HG02610 (cell line): ENCODE measurements at regions not wholly inside any gene's neighbourhood (a gene's known extent, or its start where the extent isn't known, plus 50 kb on each side); places are given as distances from the start of the nearest gene placed in this dataset.
"Not testable (repeated sequence)": the region's sequence is repeated elsewhere in the genome, so short reads cannot be mapped to it uniquely, and the experiment has no call there.

ENCODE experiments used
- ATAC-seq: cut with Tn5 transposase; IDR thresholded peaks from one replicate; pipeline ENCODE4 v1.9.1; 2021; ENCODE audit warnings: mild to moderate bottlenecking, moderate library complexity; ENCODE audit not compliant: unreplicated experiment

DNA sequence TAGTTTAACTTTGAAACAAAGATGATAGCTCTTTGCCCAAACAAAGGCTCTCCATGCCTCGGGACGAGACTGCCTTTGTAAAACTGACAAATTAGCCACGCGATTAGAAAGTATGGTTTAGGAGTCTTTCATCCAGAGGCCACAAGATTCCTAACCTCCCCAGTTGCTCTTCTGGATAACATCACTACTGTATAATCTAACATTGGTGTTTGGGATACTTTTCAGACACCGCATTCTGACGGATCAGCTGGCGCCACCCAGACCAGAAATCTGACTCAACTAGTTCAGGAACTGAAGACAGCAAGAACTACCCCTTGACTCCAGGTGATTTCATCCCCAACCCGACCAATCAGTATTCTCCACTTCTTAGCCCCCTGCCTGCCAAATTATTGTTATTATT, 98.1 kb upstream of the TEX13D start:
- ATAC-seq: no peak

DNA sequence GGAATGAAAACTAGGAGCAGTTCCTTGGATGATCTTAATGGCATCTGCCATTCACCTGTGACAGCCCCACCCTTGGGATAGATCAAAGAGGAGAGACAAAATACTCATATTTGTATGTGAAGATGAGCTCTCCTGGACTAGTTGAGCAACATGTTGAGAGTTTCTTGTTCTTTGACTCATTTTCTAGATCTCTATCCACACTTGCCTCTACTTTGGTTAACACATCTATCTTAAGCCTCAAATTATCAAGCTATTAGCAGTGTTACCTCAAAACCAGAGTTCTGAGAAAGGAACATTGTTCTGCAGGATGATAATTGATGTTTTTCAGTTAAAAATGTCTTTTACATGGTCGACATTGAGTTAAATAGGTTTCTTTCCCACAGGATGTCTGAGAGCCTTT, 94.2 kb upstream of the TEX13D start:
- peak; percentile 40 for ATAC-seq

DNA sequence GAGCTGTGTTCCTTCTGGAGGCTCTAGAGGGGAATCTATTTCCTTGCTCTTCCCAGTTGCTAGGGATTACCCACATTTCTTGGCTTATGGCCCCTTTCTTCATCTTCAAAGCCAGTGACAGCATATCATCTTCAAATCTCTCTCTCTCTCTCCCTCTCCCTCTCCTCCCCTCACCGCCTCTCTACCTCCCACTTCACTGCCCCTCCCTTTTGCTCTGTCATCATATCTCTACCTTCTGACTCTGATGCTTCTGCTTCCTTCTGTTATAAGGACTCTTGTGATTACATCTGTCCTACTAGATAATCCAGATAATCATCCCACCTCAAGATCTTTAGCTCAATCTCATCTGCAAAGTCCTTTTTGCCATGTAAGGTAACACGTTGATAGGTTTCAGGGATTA, 93.1 kb upstream of the TEX13D start:
- peak; percentile 32 for ATAC-seq

DNA sequence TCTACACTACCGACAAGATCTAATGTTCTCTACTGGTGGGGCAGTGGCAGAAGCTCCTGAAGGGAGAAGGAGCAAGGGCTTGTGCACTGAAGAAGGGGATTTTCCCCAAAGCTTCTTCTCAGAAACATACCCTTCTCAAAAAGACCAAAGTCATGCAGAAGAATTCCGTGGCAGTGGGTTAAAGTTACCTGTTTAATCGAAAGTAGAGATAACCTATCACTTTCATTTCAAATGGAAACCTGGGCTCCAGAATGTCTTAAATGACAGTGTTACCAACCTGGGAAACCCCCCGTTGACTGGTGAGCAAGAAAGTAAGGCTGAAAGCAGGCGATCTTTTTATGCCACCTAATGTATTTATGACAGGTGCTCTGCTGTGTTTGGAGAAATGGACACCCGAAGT, 92.5 kb upstream of the TEX13D start:
- ATAC-seq: peak; percentile 87

GRCh38 chrX:124240422-124240821, 92.0 kb upstream of the TEX13D start:
- no peak for ATAC-seq

DNA sequence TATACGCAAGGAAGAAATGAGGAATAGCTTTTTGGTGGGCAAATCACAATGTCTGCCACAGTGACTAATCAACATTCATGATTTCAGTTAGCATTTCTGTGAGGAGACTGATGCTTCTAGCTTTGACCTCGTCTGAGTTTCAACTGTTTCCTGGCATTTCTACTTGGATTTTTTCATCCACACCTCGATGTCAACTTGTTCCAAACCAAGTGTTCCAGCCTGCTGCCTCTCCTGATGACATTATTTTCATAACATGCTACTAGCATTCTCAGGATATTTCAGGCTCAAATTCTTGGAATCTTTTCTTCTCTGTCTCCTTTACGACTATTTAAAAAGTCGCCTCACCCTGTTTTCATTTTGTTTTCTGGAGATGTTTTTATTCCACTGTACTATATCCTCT, 90.3 kb upstream of the TEX13D start:
- no peak for ATAC-seq

- no peak for ATAC-seq
Measured at GRCh38 chrX:124249345-124249744, 83.1 kb upstream of the TEX13D start.

DNA sequence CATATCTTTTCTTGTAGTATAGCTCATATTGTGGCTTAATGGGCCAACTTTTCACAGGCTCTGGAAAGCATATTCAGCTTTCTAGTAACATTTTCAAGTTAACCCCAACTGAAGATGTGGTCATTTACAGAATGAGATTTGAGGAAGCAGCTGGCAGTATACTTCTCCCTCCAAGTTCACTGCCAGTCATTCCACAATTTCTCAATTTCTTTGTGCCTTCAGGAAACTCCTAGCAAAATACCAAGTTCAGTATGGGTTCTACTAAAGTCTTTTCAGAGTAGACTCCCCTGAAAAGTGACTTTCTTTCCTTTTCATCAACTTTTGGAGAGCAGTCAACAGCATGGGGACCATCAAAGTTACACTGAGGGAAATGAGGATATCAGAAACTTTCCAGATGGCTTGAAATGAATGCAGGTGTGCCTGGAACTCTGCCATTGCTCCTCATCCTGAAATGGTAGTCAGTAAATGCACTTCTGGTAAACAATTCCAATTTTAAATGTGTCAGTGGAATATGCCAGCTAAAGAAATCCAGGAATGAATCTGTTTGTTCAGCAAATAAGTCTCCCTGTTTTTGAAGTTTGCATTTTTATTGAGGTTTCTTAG, 81.5 kb upstream of the TEX13D start:
- no peak for ATAC-seq

DNA sequence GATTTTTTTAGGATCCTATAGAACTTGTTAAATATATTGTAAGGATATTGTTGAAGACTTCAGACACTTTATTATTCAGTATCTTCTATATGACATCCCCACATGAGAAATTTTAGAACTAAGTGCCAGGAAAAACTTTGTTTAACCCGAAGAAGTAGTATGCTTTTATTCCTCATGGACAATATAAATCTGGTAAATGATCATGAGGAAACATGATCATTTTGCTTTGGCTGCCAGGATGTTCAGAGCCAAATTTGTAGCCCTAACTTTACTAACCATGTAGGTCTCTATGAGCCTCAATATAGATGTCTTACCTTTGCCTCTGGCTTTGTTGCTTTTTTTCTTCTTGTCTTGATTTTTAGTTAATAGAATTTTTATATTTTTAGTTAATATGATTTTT, 77.8 kb upstream of the TEX13D start:
- no peak for ATAC-seq

GRCh38 chrX:124256216-124256615, 76.2 kb upstream of the TEX13D start:
- no peak for ATAC-seq

DNA sequence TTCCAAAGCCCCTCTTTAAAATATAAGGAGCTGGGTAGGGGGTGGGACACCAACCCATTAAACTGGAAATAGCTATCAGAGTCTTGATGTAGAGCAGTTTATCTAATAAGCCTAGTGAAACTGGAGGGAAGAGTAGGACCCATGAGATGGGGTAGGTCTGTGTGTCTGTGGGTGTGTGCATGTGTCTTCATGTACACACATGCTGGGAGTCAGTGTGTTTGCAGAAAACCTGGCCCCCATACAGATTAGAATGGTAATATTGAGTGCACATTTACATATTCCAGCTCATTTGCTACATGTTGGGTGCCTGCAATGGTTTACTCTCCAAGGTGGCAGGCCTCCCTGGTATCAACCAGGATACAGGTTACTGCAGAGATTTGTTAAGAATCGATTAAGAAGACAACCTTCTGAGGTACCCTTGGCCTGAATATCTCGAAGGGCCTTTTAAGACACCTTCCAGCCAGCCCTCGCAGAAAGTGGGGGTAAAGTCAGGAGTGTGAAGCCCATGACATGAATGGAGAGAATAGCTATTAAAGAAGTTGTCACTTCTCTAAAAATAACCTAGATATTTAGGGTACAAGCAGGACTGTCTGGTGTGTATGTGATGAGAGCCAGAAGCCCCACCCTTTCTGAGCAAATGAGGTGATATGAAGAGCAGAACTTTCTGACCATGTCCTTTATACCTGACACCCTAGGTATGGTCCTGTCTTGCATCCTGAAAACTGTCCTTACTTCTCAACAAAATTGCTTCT, 75.7 kb upstream of the TEX13D start:
- ATAC-seq: no peak

- ATAC-seq: no peak
Measured at GRCh38 chrX:124257924-124258702, 74.3 kb upstream of the TEX13D start.

GRCh38 chrX:124260845-124261244, 71.6 kb upstream of the TEX13D start:
- ATAC-seq: no peak

- no peak for ATAC-seq
Measured at GRCh38 chrX:124263743-124264142, 68.7 kb upstream of the TEX13D start.

DNA sequence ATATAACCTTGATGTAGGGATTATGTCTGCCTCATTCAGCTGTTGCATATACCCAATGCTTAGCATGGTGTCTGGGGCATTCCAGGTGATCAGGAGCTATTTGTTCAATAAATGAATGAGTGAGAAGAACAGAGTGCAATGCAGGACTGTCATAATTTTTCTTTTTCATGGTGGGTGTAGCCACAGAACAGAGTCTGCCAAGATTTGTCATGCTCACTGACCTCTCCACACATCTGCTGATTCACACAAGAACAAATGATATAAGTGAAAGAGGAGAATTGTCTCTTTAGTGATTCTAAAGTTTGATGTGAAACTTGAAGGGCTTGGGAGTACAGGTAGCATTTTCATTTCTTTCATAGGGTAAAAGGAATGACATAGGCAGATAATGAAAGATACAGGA, 64.4 kb upstream of the TEX13D start:
- ATAC-seq: no peak

DNA sequence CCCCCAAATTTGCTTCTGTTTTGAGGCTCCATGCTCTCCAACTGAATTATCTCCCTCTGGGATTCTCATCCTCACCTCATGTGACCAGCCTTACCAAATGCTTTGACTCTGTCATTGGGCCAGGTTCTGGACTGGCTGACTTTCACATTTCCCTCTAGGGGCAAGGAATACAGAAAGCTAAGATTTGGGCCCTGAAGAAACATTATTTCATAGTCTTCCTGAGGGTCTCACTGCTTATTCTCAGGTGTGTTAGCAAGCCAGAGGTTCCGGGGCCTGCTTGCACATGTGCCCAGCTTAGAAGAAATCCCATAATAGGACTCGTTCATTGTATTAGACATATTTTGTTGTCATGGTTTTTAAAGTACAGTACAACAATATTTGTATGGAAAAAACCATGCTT, 62.6 kb upstream of the TEX13D start:
- ATAC-seq: no peak

DNA sequence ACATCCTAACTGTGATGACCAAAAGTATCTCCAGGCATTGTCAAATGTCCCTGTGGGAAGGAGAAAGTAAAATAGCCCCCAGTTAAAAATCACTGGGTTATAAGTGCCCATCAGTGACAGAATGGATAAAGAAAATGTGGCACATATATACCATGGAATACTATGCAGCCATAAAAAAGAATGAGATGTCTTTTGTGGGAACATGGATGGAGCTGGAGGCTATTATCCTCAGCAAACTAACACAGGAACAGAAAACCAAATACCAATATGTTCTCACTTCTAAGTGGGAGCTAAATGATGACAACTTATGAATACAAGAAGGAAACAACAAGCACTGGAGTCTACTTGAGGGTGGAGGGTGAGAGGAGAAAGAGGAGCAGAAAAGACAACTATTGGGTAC, 60.9 kb upstream of the TEX13D start:
- not testable (repeated sequence) for ATAC-seq

DNA sequence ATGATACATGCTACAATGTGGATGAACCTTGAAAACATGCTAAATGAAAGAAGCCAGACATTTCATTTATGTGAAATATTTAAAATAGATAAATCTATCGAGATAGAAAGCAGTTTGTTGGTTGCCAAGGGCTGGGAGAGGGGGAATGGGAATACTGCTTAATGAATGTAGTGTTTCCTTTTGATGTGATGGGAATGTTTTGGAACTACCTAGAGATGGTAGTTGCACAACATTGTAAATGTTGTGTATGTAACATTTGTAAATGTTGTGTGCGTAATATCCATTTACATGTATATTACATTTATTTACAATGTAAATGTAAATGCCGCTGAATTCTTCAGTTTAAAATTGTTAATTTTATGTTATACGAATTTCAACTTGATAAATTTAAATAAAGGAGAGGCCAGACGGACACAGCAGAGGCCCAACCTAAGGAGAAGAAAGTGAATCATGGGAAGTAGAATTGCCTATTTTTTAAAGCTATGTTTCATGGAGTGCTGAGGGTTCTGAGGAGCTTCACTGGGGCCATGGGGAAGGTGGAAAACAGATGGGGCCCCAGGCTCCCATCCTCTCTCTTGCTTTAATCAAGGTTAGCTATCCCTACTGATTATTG, 60.0 kb upstream of the TEX13D start:
- ATAC-seq: no peak

DNA sequence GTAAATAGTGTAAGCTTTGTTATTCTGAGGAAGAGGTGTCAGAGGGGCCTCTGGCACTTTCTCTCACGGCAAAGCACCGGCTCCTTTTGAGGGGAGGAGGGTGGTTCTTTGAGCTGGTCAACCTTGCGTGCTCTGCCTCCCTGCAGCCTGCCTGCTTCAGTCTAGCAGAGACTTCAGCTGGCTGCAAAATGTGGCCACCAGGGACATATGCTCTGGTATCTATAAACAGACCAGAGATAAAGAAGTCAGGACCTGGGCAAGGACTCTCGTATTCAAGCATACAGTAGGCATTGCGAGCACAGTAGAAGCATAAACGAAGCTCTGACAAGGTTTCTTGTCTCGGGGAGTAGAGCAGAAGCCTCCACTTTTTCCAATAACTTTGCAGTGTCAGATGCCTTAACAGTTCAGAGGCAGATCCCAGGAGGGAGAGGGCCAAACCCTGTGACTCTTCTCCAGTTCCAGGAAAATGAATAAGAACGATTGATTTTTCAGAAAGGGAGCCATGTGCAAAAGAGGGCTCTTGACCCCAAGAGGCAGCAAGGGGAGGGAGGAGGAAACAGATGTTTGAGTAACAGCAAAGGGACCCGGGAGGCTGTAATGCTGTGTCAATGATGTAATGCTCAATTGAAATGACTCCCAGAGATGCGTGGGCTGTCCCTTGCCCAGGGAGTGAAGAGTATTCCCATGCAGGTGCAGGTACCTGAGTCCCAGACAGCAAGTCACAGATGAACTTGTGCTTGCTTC, 57.9 kb upstream of the TEX13D start:
- ATAC-seq: no peak

- no peak for ATAC-seq
Measured at GRCh38 chrX:124275182-124275894, 57.1 kb upstream of the TEX13D start.
